SHP77 (cell line): ENCODE measurements at regions not wholly inside any gene's neighbourhood (a gene's known extent, or its start where the extent isn't known, plus 50 kb on each side); places are given as distances from the start of the nearest gene placed in this dataset.
"Not testable (repeated sequence)": the region's sequence is repeated elsewhere in the genome, so short reads cannot be mapped to it uniquely, and the experiment has no call there.

Source experiments
- DNase-seq, 2 experiments: peaks; one replicate each; lab custom pipeline; 2025; lab: John Stamatoyannopoulos, UW

GRCh38 chr16:6726621-6727020 lies 606.0 kb upstream of the RBFOX1 start:
- no peak for DNase-seq

- DNase-seq = no peak
These were observed 606.9 kb upstream of the RBFOX1 start for GRCh38 chr16:6725634-6726331.

GRCh38 chr16:6725206-6725605 lies 607.4 kb upstream of the RBFOX1 start:
- DNase-seq = not testable (repeated sequence)

GRCh38 chr16:6722786-6723185 lies 609.9 kb upstream of the RBFOX1 start:
- no peak for DNase-seq

- no peak for DNase-seq
These were observed 618.1 kb upstream of the RBFOX1 start for GRCh38 chr16:6714510-6714909.

- DNase-seq = no peak
These were observed 622.9 kb upstream of the RBFOX1 start for GRCh38 chr16:6709736-6710135.

- no peak for DNase-seq
These were observed 623.9 kb upstream of the RBFOX1 start for GRCh38 chr16:6708576-6709215.

- no peak for DNase-seq
These were observed 628.2 kb upstream of the RBFOX1 start for GRCh38 chr16:6704306-6704930.

GRCh38 chr16:6701096-6701495 lies 631.5 kb upstream of the RBFOX1 start:
- no peak for DNase-seq

GRCh38 chr16:6698548-6698947 lies 634.1 kb upstream of the RBFOX1 start:
- no peak for DNase-seq

- DNase-seq = no peak
These were observed 637.0 kb upstream of the RBFOX1 start for GRCh38 chr16:6695666-6696065.

- no peak for DNase-seq
These were observed 638.0 kb upstream of the RBFOX1 start for GRCh38 chr16:6694636-6695035.

GRCh38 chr16:6693418-6693817 lies 639.2 kb upstream of the RBFOX1 start:
- DNase-seq = not testable (repeated sequence)

GRCh38 chr16:6692874-6693273 lies 639.8 kb upstream of the RBFOX1 start:
- DNase-seq = no peak

GRCh38 chr16:6690741-6691140 lies 641.9 kb upstream of the RBFOX1 start:
- DNase-seq = no peak

GRCh38 chr16:6689643-6690042 lies 643.0 kb upstream of the RBFOX1 start:
- no peak for DNase-seq

GRCh38 chr16:6687593-6687992 lies 645.1 kb upstream of the RBFOX1 start:
- no peak for DNase-seq

- peak; percentile 1 to 8 for DNase-seq
These were observed 648.5 kb upstream of the RBFOX1 start for GRCh38 chr16:6684076-6684673.

GRCh38 chr16:6682142-6682811 lies 650.4 kb upstream of the RBFOX1 start:
- peak; percentile 6 to 51 for DNase-seq

GRCh38 chr16:6678586-6678985 lies 654.1 kb upstream of the RBFOX1 start:
- no peak for DNase-seq

GRCh38 chr16:6674071-6674470 lies 658.6 kb upstream of the RBFOX1 start:
- DNase-seq = no peak

GRCh38 chr16:6672507-6672906 lies 660.1 kb upstream of the RBFOX1 start:
- DNase-seq = no peak
